ENCODE measurements at regions not wholly inside any gene's neighbourhood (a gene's known extent, or its start where the extent isn't known, plus 50 kb on each side); places are given as distances from the start of the nearest gene placed in this dataset.

- no peaks in the 10 kb centered on the region for H3K36me3 Mint-ChIP-seq (ENCODE audit: insufficient read depth, unreplicated experiment)
- intact Hi-C loops (cut with micrococcal nuclease; ENCODE audit: unreplicated experiment), result no loop called here
- POLR2A ChIA-PET, result no interaction called here
- no peak overlapping the region for H3K4me3 Mint-ChIP-seq (ENCODE audit: unreplicated experiment)
- no peaks in the 10 kb centered on the region for H3K9me3 Mint-ChIP-seq (ENCODE audit: unreplicated experiment)
- H3K4me3 ChIP-seq (ENCODE audit: low read depth, low read length), result no peak overlapping the region
- no peaks in the 10 kb centered on the region for H3K9me3 ChIP-seq
- DNase-seq, result no peak
- H3K27ac Mint-ChIP-seq (ENCODE audit: unreplicated experiment), result no peak overlapping the region
- TF ChIP-seq CTCF (IDR thresholded peaks at IDR 0.05; ENCODE audit: insufficient read depth in 1 of 2, low read depth in 1 of 2, low read length in 1 of 2, severe bottlenecking in 1 of 2, unreplicated experiment in 1 of 2), result no peak
- H3K27me3 Mint-ChIP-seq (ENCODE audit: insufficient read depth, unreplicated experiment), result no peaks in the 10 kb centered on the region
- H3K36me3 ChIP-seq (ENCODE audit: control insufficient read depth, insufficient read depth, low read length), result no peaks in the 10 kb centered on the region
- H3K4me1 Mint-ChIP-seq (ENCODE audit: low read depth, unreplicated experiment), result no peaks in the 10 kb centered on the region
- CTCF ChIA-PET, result no interaction called here
- H3K4me1 ChIP-seq, result no peaks in the 10 kb centered on the region
- H3K27me3 ChIP-seq (replicated peaks; ENCODE audit: control insufficient read depth, insufficient read depth, low read length), result no peaks in the 10 kb centered on the region
- BruUV-seq (replicated peaks), result no TSS peak
Measured at GRCh38 chr9:29389421-29389820, 1816.1 kb upstream of the C9orf72 start.

DNA sequence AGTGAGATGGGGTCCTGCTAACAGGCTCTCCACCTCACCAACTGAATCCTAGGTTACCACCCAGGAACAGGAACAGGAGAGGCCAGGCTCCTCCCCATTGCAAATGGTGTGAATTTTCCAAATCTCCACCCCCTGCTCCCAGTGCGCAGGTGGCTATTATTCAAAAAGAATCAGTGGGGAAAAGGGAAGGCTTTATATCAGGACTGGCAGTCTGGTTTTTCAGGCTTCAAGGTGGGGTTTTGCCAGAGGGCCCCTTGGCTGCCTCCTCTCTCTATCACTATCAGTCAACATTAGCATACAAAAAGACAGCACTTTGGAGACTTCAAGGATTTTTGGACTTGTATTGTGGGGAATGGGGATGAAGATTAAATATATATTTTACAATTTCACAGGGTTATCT is 1817.6 kb upstream of the C9orf72 start:
- ChIA-PET POLR2A (no interaction called here), CTCF (no interaction called here)
- Histone ChIP-seq H3K27me3 (replicated peaks; ENCODE audit: control insufficient read depth, insufficient read depth, low read length) (no peaks in the 10 kb centered on the region), H3K4me1 (no peaks in the 10 kb centered on the region), H3K36me3 (ENCODE audit: control insufficient read depth, insufficient read depth, low read length) (no peaks in the 10 kb centered on the region), H3K9me3 (no peaks in the 10 kb centered on the region), H3K4me3 (ENCODE audit: low read depth, low read length) (no peak overlapping the region)
- no peak for TF ChIP-seq CTCF (IDR thresholded peaks at IDR 0.05; ENCODE audit: insufficient read depth in 1 of 2, low read depth in 1 of 2, low read length in 1 of 2, severe bottlenecking in 1 of 2, unreplicated experiment in 1 of 2)
- Mint-ChIP-seq H3K9me3 (ENCODE audit: unreplicated experiment) (no peaks in the 10 kb centered on the region), H3K4me3 (ENCODE audit: unreplicated experiment) (no peak overlapping the region), H3K4me1 (ENCODE audit: low read depth, unreplicated experiment) (no peaks in the 10 kb centered on the region), H3K36me3 (ENCODE audit: insufficient read depth, unreplicated experiment) (no peaks in the 10 kb centered on the region), H3K27me3 (ENCODE audit: insufficient read depth, unreplicated experiment) (no peaks in the 10 kb centered on the region), H3K27ac (ENCODE audit: unreplicated experiment) (no peak overlapping the region)
- no TSS peak for BruUV-seq (replicated peaks)
- intact Hi-C loops (cut with micrococcal nuclease; ENCODE audit: unreplicated experiment), result no loop called here
- DNase-seq, result no peak

GRCh38 chr9:29393064-29393463 is 1819.8 kb upstream of the C9orf72 start:
- POLR2A ChIA-PET, result no interaction called here
- BruUV-seq (replicated peaks), result no TSS peak
- intact Hi-C loops (cut with micrococcal nuclease; ENCODE audit: unreplicated experiment), result no loop called here
- H3K4me3 ChIP-seq (ENCODE audit: low read depth, low read length), result no peak overlapping the region
- CTCF ChIA-PET, result no interaction called here
- no peak overlapping the region for H3K27ac Mint-ChIP-seq (ENCODE audit: unreplicated experiment)
- H3K4me3 Mint-ChIP-seq (ENCODE audit: unreplicated experiment), result no peak overlapping the region
- H3K9me3 Mint-ChIP-seq (ENCODE audit: unreplicated experiment), result no peaks in the 10 kb centered on the region
- H3K27me3 ChIP-seq (replicated peaks; ENCODE audit: control insufficient read depth, insufficient read depth, low read length), result no peaks in the 10 kb centered on the region
- H3K36me3 ChIP-seq (ENCODE audit: control insufficient read depth, insufficient read depth, low read length), result no peaks in the 10 kb centered on the region
- no peaks in the 10 kb centered on the region for H3K4me1 Mint-ChIP-seq (ENCODE audit: low read depth, unreplicated experiment)
- no peak for DNase-seq
- H3K9me3 ChIP-seq, result no peaks in the 10 kb centered on the region
- no peaks in the 10 kb centered on the region for H3K27me3 Mint-ChIP-seq (ENCODE audit: insufficient read depth, unreplicated experiment)
- no peak for TF ChIP-seq CTCF (IDR thresholded peaks at IDR 0.05; ENCODE audit: insufficient read depth in 1 of 2, low read depth in 1 of 2, low read length in 1 of 2, severe bottlenecking in 1 of 2, unreplicated experiment in 1 of 2)
- H3K36me3 Mint-ChIP-seq (ENCODE audit: insufficient read depth, unreplicated experiment), result no peaks in the 10 kb centered on the region
- no peaks in the 10 kb centered on the region for H3K4me1 ChIP-seq
